NCI-H226 (cell line): ENCODE measurements at regions not wholly inside any gene's neighbourhood (a gene's known extent, or its start where the extent isn't known, plus 50 kb on each side); places are given as distances from the start of the nearest gene placed in this dataset.
"Not testable (repeated sequence)": the region's sequence is repeated elsewhere in the genome, so short reads cannot be mapped to it uniquely, and the experiment has no call there.

Source experiments
- DNase-seq: peaks from one replicate; pipeline ENCODE4 v3.0.0-alpha.2; 2015

GRCh38 chr2:39487398-39488250 lies 50.5 kb upstream of the MAP4K3 start:
- peak; percentile 31 for DNase-seq

- peak; percentile 91 for DNase-seq
Observed at GRCh38 chr2:39488450-39488849, 51.4 kb upstream of the MAP4K3 start.

GRCh38 chr2:39490586-39490985 lies 53.5 kb upstream of the MAP4K3 start:
- no peak for DNase-seq

- no peak for DNase-seq
Observed at GRCh38 chr2:39491653-39492052, 54.6 kb upstream of the MAP4K3 start.

- DNase-seq = peak; percentile 97
Observed at GRCh38 chr2:39492095-39492590, 55.1 kb upstream of the MAP4K3 start.

GRCh38 chr2:39492716-39493115 lies 55.6 kb upstream of the MAP4K3 start:
- no peak for DNase-seq

- DNase-seq = peak; percentile 100
Observed at GRCh38 chr2:39494784-39495251, 57.7 kb upstream of the MAP4K3 start.

- no peak for DNase-seq
Observed at GRCh38 chr2:39497082-39497801, 60.2 kb upstream of the MAP4K3 start.

- not testable (repeated sequence) for DNase-seq
Observed at GRCh38 chr2:39498176-39498575, 61.1 kb upstream of the MAP4K3 start.

GRCh38 chr2:39498786-39499185 lies 61.7 kb upstream of the MAP4K3 start:
- no peak for DNase-seq

GRCh38 chr2:39499336-39499735 lies 62.3 kb upstream of the MAP4K3 start:
- peak; percentile 72 for DNase-seq

- DNase-seq = no peak
Observed at GRCh38 chr2:39501412-39501811, 64.3 kb upstream of the MAP4K3 start.

GRCh38 chr2:39503277-39503676 lies 66.2 kb upstream of the MAP4K3 start:
- DNase-seq = no peak

- DNase-seq = peak; percentile 81
Observed at GRCh38 chr2:39504790-39505335, 67.8 kb upstream of the MAP4K3 start.

GRCh38 chr2:39506215-39506614 lies 69.1 kb upstream of the MAP4K3 start:
- DNase-seq = no peak

- no peak for DNase-seq
Observed at GRCh38 chr2:39508198-39508597, 71.1 kb upstream of the MAP4K3 start.

- DNase-seq = no peak
Observed at GRCh38 chr2:39510140-39510539, 73.1 kb upstream of the MAP4K3 start.

- no peak for DNase-seq
Observed at GRCh38 chr2:39511219-39511604, 74.1 kb upstream of the MAP4K3 start.

- no peak for DNase-seq
Observed at GRCh38 chr2:39511605-39512433, 74.7 kb upstream of the MAP4K3 start.

- no peak for DNase-seq
Observed at GRCh38 chr2:39512434-39512935, 75.4 kb upstream of the MAP4K3 start.

- no peak for DNase-seq
Observed at GRCh38 chr2:39512941-39513340, 75.9 kb upstream of the MAP4K3 start.

GRCh38 chr2:39513641-39514094 lies 76.6 kb upstream of the MAP4K3 start:
- DNase-seq = peak; percentile 91
